ENCODE measurements at regions not wholly inside any gene's neighbourhood (a gene's known extent, or its start where the extent isn't known, plus 50 kb on each side); places are given as distances from the start of the nearest gene placed in this dataset.
A peak's percentile ranks its signal among the peaks of the same experiment; 100 is the strongest.

- no peak for TF ChIP-seq RFX5 (IDR thresholded peaks at IDR 0.05; ENCODE audit: low read depth, low read length)
- no peak; the same call in 1 of the 2 replicates for TF ChIP-seq ETV1 (tag; conservative IDR thresholded peaks at IDR 0.05; ENCODE audit: low read depth)
- no peak for TF ChIP-seq CLOCK (CRISPR knock-in tag; IDR thresholded peaks at IDR 0.05; ENCODE audit: borderline replicate concordance)
- no peak for TF ChIP-seq GTF3C2 (IDR thresholded peaks at IDR 0.05; ENCODE audit: borderline replicate concordance, extremely low read depth, insufficient read length)
- no peak for TF ChIP-seq POLR2G (IDR thresholded peaks at IDR 0.05; ENCODE audit: low read depth, low read length)
- TF ChIP-seq FOXO4 (CRISPR knock-in tag; IDR thresholded peaks at IDR 0.05), result no peak
- no peak for TF ChIP-seq FOXJ2 (tag; IDR thresholded peaks at IDR 0.05)
- no peak for TF ChIP-seq E4F1 (CRISPR knock-in tag; IDR thresholded peaks at IDR 0.05; ENCODE audit: borderline replicate concordance)
- no peak for TF ChIP-seq CEBPG (CRISPR knock-in tag; IDR thresholded peaks at IDR 0.05)
- peak; percentile 17 to 53; a peak in 2 of 4 replicates for TF ChIP-seq CEBPG (tag; conservative IDR thresholded peaks at IDR 0.05 in 1 of 2, IDR thresholded peaks at IDR 0.05 in 1 of 2)
- 0 out of 2 replicates have a peak, but pooled peaks have one; percentile 37 for TF ChIP-seq SMARCA4 (IDR thresholded peaks at IDR 0.05)
- no peak for TF ChIP-seq ZHX1 (conservative IDR thresholded peaks at IDR 0.05; ENCODE audit: low read length)
Measured at GRCh38 chr10:30550967-30551815, 78.4 kb downstream of the LYZL2 start (continued).

Data from K562 (cell line).